B cell (primary cell): ENCODE measurements at regions not wholly inside any gene's neighbourhood (a gene's known extent, or its start where the extent isn't known, plus 50 kb on each side); places are given as distances from the start of the nearest gene placed in this dataset.

Experiments
- ATAC-seq: fragments of 200-7000 bp; cut with Tn5 transposase; one replicate; pipeline ENCODE4 v1.10.0; 2021; ENCODE audit warnings: low read depth, mild to moderate bottlenecking, moderate number of reproducible peaks, moderate library complexity
- CTCF ChIA-PET: fragments of 350-600 bp; sonication (Branson Sonifier 250); formaldehyde crosslinking; loops from one replicate; lab custom pipeline; 2021; ENCODE audit warnings: antibody characterized with exemption, inconsistent platforms; lab: Charles Lee
- POLR2A ChIA-PET: fragments of 350-600 bp; sonication (Branson Sonifier 250); formaldehyde crosslinking; loops from one replicate; lab custom pipeline; 2021; ENCODE audit warnings: antibody characterized with exemption; lab: Charles Lee
- DNase-seq: peaks from one replicate; pipeline ENCODE4 v3.0.0; 2013
- H2AFZ ChIP-seq: 2 replicates; pipeline ENCODE4 v1.6.1; 2012; ENCODE audit warnings: mild to moderate bottlenecking, low read depth, low read length; ENCODE audit not compliant: insufficient read depth, poor library complexity, severe bottlenecking
- H3K27ac ChIP-seq, 2 donors: 1 replicate in 1 of 2; 2 replicates in 1 of 2; pipeline ENCODE4 v1.5.1; 2012 to 2013; ENCODE audit warnings: low read length in 2 of 2, mild to moderate bottlenecking in 2 of 2, moderate library complexity in 1 of 2
- H3K27me3 ChIP-seq, 4 experiments: fragments of 200-600 bp in 1 of 4; sonication (generic) in 1 of 4; replicated peaks in 1 of 4; 1 replicate in 2 of 4; 2 replicates in 2 of 4; pipeline versions ENCODE4 v1.6.1 to v1.7.0; 2013 to 2016; ENCODE audit warnings: low read length in 3 of 4, mild to moderate bottlenecking in 2 of 4, mixed read lengths in 1 of 4, moderate library complexity in 1 of 4; ENCODE audit not compliant: insufficient read depth in 4 of 4, control insufficient read depth in 3 of 4; ENCODE audit errors: control extremely low read depth in 1 of 4
- H3K36me3 ChIP-seq, 2 experiments: replicated peaks in 1 of 2; 1 replicate in 1 of 2; 2 replicates in 1 of 2; pipeline versions ENCODE4 v1.6.1 to v1.7.1; 2013; ENCODE audit warnings: low read length in 1 of 2; ENCODE audit not compliant: insufficient read depth in 2 of 2, control insufficient read depth in 1 of 2; ENCODE audit errors: control extremely low read depth in 1 of 2, extremely low read depth in 1 of 2
- H3K4me1 ChIP-seq, 2 donors: fragments of 200-600 bp in 1 of 2; sonication (generic) in 1 of 2; 1 replicate in 1 of 2; 2 replicates in 1 of 2; pipeline versions ENCODE4 v1.5.1 to v1.6.1; 2013 to 2017; ENCODE audit warnings: low read length in 2 of 2; ENCODE audit not compliant: control insufficient read depth in 2 of 2, insufficient read depth in 2 of 2
- H3K4me2 ChIP-seq: replicated peaks from 2 replicates; pipeline ENCODE3; 2012; ENCODE audit warnings: mild to moderate bottlenecking, low read depth, low read length; ENCODE audit not compliant: poor library complexity, severe bottlenecking
- H3K4me3 ChIP-seq, 5 experiments: fragments of 200-600 bp in 1 of 5; sonication (generic) in 1 of 5; 1 replicate in 3 of 5; 2 replicates in 2 of 5; pipeline versions ENCODE4 v1.5.1 to v1.7.0; 2011 to 2016; ENCODE audit warnings: low read length in 4 of 5, mild to moderate bottlenecking in 4 of 5, low read depth in 2 of 5, control low read depth in 1 of 5, moderate library complexity in 1 of 5; ENCODE audit not compliant: insufficient read depth in 1 of 5; ENCODE audit errors: control extremely low read depth in 1 of 5, extremely low read depth in 1 of 5
- H3K79me2 ChIP-seq: fragments of 200-600 bp; sonication (generic); one replicate; pipeline ENCODE4 v1.6.0; 2016; ENCODE audit warnings: low read length; ENCODE audit not compliant: control insufficient read depth, insufficient read depth
- H3K9ac ChIP-seq: fragments of 200-600 bp; sonication (generic); 2 replicates; pipeline ENCODE4 v1.6.1; 2017; ENCODE audit warnings: mild to moderate bottlenecking, low read length, moderate library complexity
- H3K9me3 ChIP-seq, 3 donors: one replicate each; pipeline versions ENCODE4 v1.6.1 to v1.7.1; 2013; ENCODE audit warnings: low read length in 2 of 3; ENCODE audit not compliant: control insufficient read depth in 2 of 3, insufficient read depth in 1 of 3; ENCODE audit errors: control extremely low read depth in 1 of 3
- H4K20me1 ChIP-seq: 2 replicates; pipeline ENCODE4 v1.6.0; 2012; ENCODE audit warnings: mild to moderate bottlenecking, low read length; ENCODE audit not compliant: insufficient read depth, control insufficient read depth, poor library complexity, severe bottlenecking
- H3K27ac Mint-ChIP-seq: one replicate; pipeline ENCODE4 v1.8.0; 2021; ENCODE audit warnings: mixed read lengths
- H3K27me3 Mint-ChIP-seq: one replicate; pipeline ENCODE4 v1.8.0; 2021; ENCODE audit warnings: mixed read lengths
- H3K4me1 Mint-ChIP-seq: one replicate; pipeline ENCODE4 v1.8.0; 2021; ENCODE audit warnings: mixed read lengths
- H3K4me3 Mint-ChIP-seq: one replicate; pipeline ENCODE4 v1.8.0; 2021; ENCODE audit warnings: mixed read lengths
- H3K9me3 Mint-ChIP-seq: one replicate; pipeline ENCODE4 v1.8.0; 2022; ENCODE audit warnings: mixed read lengths; ENCODE audit not compliant: insufficient read depth
- EZH2 ChIP-seq: IDR thresholded peaks from 2 replicates; pipeline ENCODE4 v1.6.1; 2012; ENCODE audit warnings: borderline replicate concordance, low read depth, mild to moderate bottlenecking, moderate library complexity, low read length; ENCODE audit not compliant: insufficient read depth, poor library complexity, severe bottlenecking
- WGBS: methylation state at CpG from one replicate; pipeline ENCODE4 v1.1.5; 2013; ENCODE audit warnings: missing lambda C conversion rate; ENCODE audit not compliant: insufficient coverage; 5-methylcytosine and 5-hydroxymethylcytosine counted together
- intact Hi-C: fragments of 100-400 bp; cut with micrococcal nuclease; formaldehyde crosslinking; loops from one replicate; pipeline ENCODE4 v1.10.0; 2022
- TF ChIP-seq, protein P1 (sequence below): fragments of 200-600 bp; IDR thresholded peaks from one replicate; pipeline ENCODE4 v1.8.0; 2022; ENCODE audit warnings: antibody characterized with exemption, mild to moderate bottlenecking

- CTCF ChIA-PET = no interaction called here
- Histone ChIP-seq H3K9me3 (no peaks in the 10 kb centered on the region), H3K4me2 (no peak overlapping the region), H3K36me3 (no peaks in the 10 kb centered on the region), H3K9ac (no peak overlapping the region), H3K27ac (no peak overlapping the region), H3K4me1 (no peaks in the 10 kb centered on the region), H3K27me3 (no peaks in the 10 kb centered on the region), H3K79me2 (no peaks in the 10 kb centered on the region), H4K20me1 (no peaks in the 10 kb centered on the region), H3K4me3 (no peak overlapping the region), H2AFZ (no peak overlapping the region)
- ATAC-seq (no peak), DNase-seq (no peak)
- Mint-ChIP-seq H3K27ac (no peak overlapping the region), H3K27me3 (no peaks in the 10 kb centered on the region), H3K4me3 (no peak overlapping the region), H3K4me1 (peaks cover 3% of the 10 kb centered on the region), H3K9me3 (no peaks in the 10 kb centered on the region)
- POLR2A ChIA-PET = no interaction called here
- 50% methylated on average over 1 of the region's 4 CpGs for WGBS
- TF ChIP-seq, protein P1, sequence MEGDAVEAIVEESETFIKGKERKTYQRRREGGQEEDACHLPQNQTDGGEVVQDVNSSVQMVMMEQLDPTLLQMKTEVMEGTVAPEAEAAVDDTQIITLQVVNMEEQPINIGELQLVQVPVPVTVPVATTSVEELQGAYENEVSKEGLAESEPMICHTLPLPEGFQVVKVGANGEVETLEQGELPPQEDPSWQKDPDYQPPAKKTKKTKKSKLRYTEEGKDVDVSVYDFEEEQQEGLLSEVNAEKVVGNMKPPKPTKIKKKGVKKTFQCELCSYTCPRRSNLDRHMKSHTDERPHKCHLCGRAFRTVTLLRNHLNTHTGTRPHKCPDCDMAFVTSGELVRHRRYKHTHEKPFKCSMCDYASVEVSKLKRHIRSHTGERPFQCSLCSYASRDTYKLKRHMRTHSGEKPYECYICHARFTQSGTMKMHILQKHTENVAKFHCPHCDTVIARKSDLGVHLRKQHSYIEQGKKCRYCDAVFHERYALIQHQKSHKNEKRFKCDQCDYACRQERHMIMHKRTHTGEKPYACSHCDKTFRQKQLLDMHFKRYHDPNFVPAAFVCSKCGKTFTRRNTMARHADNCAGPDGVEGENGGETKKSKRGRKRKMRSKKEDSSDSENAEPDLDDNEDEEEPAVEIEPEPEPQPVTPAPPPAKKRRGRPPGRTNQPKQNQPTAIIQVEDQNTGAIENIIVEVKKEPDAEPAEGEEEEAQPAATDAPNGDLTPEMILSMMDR = no peak
- TF ChIP-seq EZH2 = no peak
- intact Hi-C loops = no loop called here
Measured at GRCh38 chr2:4668381-4668780, 965.0 kb downstream of the DCDC2C start.

- Mint-ChIP-seq H3K9me3 (no peaks in the 10 kb centered on the region), H3K4me1 (peaks cover 4% of the 10 kb centered on the region), H3K4me3 (no peak overlapping the region), H3K27ac (no peak overlapping the region), H3K27me3 (no peaks in the 10 kb centered on the region)
- POLR2A ChIA-PET = no interaction called here
- H3K4me2 ChIP-seq = no peak overlapping the region
- DNase-seq (no peak), ATAC-seq (no peak)
- H3K4me1 ChIP-seq = no peaks in the 10 kb centered on the region
- H3K36me3 ChIP-seq = no peaks in the 10 kb centered on the region
- no CpG with 5 or more reads among the region's 2 CpGs for WGBS
- TF ChIP-seq EZH2 = no peak
- TF ChIP-seq, protein P1 = no peak
- H2AFZ ChIP-seq = no peak overlapping the region
- no peak overlapping the region for H3K9ac ChIP-seq
- CTCF ChIA-PET = no interaction called here
- no peak overlapping the region for H3K27ac ChIP-seq
- intact Hi-C loops = no loop called here
- H3K79me2 ChIP-seq = no peaks in the 10 kb centered on the region
- no peaks in the 10 kb centered on the region for H3K27me3 ChIP-seq
- H3K4me3 ChIP-seq = no peak overlapping the region
- peaks cover 0 to 15% (median 0%) of the 10 kb centered on the region in 3 donors for H3K9me3 ChIP-seq
- no peaks in the 10 kb centered on the region for H4K20me1 ChIP-seq
Measured at GRCh38 chr2:4670331-4670730, 967.0 kb downstream of the DCDC2C start.
